ENCODE measurements at regions not wholly inside any gene's neighbourhood (a gene's known extent, or its start where the extent isn't known, plus 50 kb on each side); places are given as distances from the start of the nearest gene placed in this dataset.

DNA sequence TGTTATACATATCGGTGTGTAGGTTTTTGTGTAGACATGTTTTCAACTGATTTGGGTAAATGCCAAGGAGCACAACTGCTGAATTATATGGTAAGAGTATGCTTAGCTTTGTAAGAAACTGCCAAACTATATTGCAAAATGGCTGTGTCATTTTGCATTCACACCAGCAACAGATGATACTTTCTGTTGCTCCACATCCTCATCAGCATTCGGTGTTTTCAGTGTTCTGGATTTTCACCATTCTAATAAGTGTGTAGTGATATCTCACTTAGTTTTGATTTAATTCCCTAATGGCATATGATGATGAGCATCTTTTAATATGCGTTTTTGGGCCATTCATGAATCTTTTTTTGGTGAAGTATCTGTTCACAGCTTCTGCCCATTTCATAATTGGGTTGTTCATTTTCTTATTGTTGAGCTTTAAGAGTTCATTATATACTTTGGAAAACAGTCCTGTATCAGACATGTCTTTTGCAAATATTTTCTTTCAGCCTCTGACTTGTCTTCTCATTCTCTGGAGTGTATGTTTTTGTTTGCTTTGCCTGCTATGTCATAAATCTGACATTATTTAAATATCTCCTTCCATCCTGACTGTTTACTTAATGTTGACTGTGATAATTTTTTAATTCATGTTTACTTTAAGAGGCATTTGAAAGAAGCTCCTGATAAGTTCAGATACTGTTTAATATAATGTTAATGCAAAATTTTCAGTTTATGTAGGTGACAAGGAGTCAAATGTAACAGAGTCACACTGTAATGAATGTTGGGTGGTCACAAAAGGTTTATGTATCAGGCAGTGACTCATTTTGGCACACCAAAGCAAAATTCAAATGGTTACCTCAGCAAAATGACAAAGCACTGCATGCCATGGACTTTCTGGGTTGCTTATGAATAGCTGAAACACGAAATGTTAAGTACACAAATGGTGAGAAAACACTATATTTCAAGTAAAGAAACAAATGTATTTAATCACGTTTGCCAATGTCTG lies 181.1 kb upstream of the DAB2 start:
- DNase-seq (ENCODE audit: low read depth) = no peak

DNA sequence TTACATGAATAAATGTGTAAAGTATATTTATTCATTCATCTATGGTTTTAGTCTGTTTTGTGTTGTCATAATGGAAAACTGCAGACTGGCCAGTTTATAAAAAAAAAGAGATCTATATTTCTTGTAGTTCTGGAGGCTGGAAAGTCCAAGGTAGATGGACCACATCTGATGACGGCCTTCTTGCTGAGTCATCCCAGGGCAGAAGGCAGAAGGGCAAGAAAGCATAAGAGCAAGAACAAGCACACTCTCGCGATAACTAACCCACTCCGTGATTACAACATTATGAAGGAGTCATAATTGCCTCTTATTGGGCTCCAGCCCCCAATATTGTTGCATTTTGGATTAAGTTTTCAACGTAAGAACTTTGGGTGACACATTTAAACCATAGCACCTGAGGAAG lies 180.4 kb upstream of the DAB2 start:
- no peak for DNase-seq (ENCODE audit: low read depth)

DNA sequence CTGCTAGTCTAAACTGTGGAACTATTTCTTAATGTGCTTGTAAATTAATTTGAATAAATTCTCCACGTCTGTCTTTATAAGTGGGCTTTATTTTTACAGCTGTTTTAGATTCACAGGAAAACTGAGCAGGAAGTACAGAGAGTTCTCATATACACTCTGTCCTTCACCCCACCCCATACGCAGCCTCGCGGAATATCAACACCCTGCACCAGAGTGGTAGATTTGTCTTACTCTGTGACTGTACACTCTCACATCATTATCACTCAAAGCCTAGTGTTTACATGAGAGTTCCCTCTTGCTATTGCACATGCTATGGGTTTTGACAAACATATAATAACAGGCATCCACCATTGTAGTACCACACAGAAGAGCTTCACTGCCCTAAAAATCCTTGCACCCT lies 179.7 kb upstream of the DAB2 start:
- DNase-seq (ENCODE audit: low read depth) = no peak

DNA sequence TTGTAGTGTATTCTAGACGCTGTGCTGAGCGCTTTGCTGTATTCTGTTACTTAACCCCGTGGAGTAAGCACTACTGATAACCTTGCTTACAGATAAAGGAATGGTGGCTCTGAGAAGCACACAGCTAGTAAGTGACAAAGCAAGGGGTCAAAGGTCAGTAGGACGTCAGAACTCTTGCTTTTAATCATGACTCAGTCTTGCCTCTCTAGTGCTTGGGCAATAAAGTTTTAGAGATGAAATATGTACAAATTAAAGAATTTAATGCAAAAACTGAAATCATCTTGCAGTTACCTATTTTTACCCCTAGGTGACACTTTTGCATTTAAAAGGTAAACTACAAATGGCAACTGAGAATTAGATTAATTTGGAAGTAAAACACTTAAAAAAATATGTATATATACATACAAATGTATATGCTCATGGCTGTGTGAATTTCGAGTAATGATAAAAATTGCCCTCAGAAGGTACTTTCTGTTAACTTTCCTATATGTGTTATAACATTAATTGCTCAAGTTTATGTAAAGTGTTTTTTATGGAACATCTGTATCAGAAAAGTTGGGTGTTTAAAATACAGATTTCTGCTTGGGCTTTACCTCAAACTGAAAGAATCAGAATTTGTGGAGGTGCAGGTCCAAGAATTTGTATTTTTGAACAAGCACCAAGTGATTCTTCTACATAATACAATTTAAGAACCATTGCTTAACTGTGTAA lies 175.1 kb upstream of the DAB2 start:
- no peak for DNase-seq (ENCODE audit: low read depth)

DNA sequence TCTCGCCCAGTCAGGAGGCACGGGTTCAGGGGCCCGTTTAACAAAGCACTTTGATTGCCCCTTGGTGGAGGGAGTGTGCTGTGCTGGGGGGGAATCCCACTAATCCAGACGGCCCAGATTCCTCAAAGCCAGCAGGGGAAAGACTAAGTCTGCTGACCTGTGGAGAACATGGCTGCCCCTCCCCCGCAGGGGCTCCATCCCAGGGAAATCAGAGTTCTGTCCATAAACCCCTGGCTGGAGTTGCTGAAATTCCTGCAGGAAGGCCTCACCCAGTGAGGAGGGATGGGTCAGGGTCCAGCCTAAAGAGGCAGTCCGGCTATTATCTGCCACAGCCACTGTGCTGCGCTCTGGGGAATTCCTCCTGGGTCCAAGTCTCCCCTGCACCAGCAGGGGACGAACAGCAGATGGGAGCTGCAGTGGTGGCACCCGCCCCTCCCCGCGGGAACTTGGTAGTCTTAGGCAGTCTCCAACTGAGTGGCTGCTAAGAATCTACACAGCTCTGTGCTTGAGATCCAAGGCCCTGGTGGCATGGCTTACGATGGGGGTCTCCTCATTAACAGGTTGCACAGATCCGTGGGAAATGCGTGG lies 174.0 kb upstream of the DAB2 start:
- DNase-seq (ENCODE audit: low read depth) = no peak

DNA sequence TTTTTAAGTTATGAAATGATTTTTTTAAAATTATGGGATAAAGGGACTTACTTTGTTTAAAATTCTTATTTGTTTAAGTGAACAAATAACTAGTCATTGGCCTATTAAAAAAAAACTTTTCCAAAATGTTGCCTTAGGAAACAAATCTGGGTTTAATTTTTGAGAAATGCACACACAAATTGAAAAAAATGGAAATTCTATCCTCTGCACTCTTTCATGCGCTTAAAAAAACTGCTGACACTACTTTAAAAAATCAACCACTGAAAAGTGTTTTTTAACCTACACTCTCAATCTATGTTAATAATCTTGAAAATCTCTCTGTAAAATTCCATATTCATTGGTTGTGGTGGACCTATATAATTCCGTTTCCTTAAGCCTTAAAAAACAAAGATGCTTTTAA lies 163.4 kb upstream of the DAB2 start:
- no peak for DNase-seq (ENCODE audit: low read depth)

DNA sequence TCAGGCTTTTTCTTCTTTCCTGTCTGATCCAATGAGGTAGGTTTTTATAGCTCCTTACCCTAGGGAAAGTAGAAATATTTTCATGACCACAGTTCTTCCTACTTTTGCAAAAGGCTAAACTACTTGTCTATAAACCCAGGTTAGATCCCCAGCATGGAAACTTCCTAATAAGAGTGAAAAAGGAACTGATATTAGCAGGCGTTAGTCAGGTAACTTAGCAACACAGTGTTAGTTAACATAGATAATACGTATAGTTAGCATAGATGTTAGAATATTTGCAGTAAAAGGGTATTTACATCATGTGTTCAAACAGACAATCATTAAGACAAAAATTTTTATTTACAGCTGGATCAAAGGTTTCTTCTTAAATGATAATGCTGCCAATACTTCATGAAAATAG lies 162.9 kb upstream of the DAB2 start:
- DNase-seq (ENCODE audit: low read depth) = no peak

DNA sequence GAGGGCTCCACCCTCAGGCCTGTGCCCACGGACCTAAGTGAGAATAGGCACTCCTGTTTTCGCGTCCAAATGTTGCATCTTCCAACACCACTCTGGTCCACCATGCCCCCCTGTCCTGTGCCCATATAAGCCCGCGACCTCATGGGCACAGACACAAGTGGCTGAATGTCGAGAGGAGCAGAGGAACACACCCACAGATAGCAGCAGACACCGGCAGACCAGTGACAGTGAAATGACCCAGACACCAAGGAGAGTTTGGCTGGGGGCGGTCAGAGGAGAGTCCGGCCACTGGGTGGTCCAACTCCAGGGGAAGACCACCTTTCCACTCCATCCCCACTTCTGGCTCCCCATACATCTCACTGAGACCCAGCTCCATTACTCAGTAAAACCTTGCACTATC lies 161.4 kb upstream of the DAB2 start:
- DNase-seq (ENCODE audit: low read depth) = no peak

DNA sequence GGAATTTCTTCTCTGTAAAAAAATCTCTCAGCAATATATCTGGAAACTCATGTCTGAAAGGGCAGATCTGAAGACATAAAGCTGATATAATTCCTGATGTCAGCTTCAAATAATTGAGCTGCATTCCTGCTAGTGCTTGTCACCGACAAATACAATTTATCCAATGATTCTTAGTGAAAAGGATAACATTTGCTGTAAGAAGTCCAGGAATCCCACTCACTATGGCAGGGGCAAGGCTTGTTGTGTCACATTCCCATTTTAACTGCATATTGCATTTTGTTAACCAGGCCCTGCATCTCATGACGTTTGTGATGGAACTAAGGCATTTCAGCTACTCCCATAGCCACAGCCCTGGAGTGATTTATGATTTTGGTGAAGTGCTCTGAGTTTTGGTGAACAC lies 160.1 kb upstream of the DAB2 start:
- no peak for DNase-seq (ENCODE audit: low read depth)

DNA sequence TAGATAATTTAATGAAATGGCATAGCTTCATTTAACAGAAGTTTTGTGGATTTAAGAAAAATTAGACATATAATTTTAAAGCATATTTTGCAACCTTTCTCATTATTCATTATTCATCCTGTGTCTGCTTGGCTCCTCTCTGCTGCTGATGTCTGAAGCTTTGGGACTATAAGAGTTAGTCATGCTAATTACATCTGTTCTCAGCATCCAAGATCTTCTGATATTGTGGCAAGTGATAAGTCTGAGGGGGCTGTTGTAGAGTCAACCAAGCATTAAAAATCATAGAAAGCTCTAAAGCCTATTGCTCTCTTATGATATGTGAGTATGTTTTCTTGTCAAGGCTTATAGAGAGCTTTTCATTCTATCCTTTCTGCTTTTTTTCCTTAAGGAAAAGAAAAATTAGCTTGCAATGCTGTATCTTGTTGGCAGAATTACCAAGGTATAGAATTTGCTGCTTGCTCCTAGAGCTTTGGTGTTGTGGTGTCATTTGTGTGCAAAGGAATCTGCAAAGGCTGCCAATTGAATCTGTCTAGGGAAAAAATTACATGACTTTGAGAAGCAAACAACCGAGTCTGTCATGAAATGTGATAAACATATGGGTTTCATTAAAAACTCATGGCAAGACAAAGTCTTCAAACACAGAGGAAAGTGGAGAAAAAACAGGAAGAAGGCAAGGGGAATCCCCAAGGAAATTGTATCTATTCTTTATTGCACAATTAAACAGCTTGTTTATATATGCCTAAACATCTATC lies 156.1 kb upstream of the DAB2 start:
- DNase-seq (ENCODE audit: low read depth) = no peak

DNA sequence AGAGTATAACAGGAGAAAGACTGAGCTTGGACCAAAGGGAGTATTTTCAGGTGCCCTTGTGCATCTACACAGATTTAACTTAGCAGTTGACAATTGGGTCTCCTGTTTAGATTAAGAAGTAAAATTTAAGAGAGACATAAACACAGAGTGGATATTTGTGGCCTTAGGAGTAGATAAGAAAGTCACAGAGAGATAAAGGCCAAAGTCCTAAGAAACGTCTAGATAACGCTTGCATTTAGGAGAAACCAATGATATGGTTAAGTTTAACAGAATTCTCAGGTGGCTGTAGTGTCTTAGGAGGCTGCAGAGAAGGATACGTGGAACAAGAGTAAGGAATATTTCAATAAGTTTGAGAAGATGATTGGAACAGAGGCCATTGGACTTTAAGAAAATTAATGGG lies 155.0 kb upstream of the DAB2 start:
- DNase-seq (ENCODE audit: low read depth) = no peak

DNA sequence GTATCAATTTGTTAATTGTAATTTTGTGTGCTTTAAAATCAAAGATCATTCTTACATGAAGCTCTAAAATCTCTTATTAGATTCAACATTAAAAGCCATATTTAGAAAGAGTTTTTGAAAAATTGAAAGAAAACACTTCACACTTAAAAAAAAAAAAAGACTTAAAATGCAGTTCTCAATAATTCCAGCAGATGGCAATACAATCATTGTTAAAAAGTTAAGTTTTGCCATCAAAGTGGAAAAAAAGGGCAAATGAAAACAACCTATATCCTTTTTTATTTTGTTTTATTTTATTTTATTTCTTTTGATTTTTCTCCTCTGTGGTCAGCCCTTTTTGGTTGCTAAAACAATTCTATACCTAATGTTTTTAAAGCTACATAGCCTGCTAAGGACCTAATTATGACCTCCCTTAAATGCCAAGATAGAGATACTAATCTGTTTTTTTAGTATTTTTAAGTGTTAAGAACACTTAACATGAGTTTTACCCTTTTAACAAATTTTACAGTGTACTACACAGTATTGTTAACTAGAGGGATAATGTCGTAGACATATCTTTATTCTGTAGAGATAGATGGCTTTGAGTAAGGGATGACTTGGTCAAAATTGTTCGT lies 154.2 kb upstream of the DAB2 start:
- DNase-seq (ENCODE audit: low read depth) = no peak

DNA sequence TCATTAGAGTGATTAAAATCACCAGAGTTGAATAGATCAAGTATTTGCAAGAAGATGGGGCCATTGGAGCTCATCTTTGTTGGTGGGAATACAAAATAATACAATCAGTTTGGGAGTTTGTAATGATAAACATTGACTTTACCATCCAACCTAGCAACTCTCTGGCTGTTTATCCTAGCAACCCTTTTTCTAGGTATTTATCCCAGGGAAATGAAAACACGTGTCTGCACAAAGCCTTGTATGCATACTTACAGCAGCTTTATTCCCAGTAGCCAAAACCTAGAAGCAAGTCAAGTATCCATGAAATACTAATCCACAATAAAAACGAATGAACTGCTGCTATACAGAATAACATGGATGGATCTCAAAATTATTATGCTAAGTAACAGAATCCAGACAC lies 152.7 kb upstream of the DAB2 start:
- no peak for DNase-seq (ENCODE audit: low read depth)

DNA sequence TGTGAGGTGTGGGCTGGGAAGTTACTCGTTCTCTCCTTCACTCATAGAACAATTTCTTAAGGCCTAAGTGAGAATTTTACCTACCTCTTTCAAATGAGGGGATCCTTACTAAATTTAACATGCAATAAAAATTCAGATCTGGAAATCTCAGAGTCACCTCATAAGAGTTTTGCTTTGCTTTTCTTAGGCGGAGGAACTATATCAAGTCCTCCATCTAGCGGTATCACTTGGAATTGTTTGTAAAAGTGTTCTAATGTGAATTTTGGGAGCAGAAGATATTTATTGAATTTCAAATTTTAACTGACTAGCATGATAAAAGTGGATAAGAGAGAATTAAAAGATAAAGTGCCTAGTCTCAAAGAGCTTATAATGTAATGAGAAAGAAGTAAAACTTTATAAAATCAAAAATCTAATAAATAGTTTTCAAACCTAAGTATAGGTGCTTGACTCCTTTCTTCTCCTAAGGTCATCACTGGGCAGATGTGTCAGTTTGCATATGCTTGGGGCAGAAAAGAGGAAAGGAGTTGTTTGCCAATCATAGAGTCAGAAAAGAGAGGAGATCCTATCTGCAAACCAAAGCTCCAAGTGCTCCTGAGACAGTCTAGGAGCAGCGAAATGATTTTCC lies 145.7 kb upstream of the DAB2 start:
- no peak for DNase-seq (ENCODE audit: low read depth)

DNA sequence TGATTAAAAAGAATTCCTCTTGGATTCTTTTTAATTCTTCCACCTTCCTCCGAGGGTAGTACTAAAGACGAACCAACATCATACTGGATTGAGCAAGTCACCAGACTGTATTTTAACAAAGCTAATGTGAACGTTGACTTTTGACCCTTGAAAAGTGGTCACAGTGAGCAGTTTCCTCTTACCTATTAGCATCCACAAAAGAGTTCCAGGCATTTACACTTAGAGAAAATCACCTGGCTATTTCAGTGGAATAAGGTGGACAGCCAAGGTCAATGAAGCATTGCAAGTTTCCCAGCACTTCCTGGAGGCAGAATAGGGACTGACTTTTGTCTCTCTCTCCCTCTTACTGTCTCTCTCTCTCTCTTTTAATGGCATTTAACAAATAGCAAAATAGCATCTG lies 145.1 kb upstream of the DAB2 start:
- DNase-seq (ENCODE audit: low read depth) = no peak

DNA sequence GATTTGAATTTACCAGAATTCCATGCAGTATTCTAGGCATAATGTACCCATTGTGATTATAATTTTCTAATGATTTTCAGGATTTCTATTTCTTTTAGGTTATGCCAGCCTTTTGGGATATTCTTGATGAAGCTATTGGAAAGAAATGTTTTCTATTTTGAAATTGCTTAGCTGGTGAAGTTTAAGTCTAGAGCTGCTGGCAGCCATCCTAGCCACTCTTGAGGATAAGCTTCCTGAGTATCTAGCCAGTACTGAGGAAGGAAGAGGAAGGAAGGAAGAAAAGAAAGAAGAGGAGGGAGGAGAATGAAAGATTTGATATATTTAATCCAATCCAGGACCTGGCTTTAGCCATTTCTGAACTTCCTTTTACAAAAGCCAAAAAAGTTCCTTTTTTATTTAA lies 142.1 kb upstream of the DAB2 start:
- no peak for DNase-seq (ENCODE audit: low read depth)

DNA sequence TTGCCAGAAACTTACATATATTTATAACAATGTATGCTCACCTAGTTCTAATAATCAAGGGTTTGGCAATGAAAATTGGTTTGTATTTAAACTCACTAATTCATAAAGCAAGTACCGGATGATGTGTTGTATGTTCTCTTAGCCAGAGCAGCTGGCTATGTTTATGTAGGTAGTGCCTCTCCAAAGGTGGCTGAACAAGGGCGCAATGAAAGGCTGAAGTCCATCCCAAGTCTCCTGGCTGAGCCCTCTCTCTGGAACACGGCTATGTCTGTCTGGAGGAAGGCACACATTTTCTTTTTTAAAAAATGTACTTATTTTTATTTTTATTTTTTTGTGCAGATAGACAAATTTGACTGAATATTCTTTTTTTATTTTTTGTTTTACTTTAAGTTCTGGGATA lies 141.2 kb upstream of the DAB2 start:
- DNase-seq (ENCODE audit: low read depth) = no peak

DNA sequence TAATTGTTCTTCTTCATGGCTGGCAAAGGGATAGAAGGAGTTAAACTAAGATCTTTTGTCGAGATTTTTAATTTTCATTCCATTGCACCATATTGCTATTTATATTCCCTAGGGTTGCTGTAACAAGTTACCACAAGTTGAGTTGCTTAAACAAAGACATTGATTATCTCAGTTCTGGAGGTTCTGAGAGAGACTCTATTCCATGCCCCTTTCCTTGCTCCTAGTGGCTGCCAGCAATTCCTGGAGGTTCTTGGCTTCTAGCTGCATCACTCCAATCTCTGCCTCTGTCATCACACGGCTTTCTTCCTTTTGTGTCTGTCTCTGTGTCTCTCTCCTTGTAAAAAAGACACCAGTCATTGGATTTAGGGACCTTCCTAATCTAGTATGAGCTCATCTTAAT lies 136.6 kb upstream of the DAB2 start:
- no peak for DNase-seq (ENCODE audit: low read depth)

DNA sequence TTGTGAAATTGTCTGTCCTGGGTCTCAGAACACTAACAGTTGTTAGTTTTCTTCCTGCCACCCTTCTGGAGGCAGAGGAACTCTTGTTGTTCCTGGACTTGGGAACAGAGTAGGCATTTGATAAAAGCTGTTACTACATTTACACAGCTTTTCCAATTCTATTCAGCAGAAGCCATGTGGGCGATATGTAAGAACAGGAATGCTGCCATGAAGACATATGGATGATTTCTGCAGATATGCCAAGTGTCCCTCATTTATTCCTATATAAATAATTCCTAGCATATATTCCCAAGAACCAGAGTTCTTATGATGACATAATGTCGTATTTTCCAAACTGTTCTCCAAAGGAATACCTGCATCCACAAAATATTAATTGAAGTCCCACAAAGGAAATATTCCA lies 135.9 kb upstream of the DAB2 start:
- DNase-seq (ENCODE audit: low read depth) = no peak

DNA sequence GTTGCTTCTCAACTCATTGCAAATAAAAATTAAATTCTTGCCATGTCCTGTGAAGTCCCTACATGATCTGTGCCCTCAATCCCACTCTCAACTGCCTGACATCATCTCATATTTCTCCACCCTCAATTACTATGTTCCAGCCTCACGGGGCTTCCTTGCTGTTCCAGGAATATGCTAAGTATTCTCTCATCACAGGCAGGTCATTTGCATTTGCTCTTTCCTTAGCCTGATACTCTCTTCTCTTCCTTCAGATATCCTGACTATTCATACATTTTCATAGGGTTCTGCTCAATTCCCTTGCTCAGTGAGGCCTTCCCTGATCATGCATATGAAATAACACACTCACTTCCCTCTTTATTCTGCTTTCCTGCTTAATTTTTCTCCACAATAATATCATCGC lies 135.1 kb upstream of the DAB2 start:
- no peak for DNase-seq (ENCODE audit: low read depth)

DNA sequence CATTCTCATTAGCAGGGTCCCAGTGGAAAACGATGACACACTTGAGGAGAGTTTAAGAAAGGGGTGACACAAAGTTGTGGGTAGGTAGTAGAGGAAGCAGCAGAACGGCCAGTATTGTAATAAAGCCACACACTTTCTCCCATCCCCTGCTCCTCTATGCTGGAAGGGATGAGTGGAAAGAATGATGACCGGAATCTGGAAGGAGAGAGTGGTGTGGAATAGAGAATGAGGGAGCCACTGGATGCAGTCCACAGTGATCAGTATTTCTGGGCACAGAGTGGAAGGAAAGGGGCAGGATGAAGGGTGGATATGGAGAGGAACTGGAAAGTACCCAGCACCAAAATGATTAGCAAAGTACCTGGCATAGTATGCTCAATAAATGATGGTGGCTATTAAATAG lies 133.8 kb upstream of the DAB2 start:
- no peak for DNase-seq (ENCODE audit: low read depth)

DNA sequence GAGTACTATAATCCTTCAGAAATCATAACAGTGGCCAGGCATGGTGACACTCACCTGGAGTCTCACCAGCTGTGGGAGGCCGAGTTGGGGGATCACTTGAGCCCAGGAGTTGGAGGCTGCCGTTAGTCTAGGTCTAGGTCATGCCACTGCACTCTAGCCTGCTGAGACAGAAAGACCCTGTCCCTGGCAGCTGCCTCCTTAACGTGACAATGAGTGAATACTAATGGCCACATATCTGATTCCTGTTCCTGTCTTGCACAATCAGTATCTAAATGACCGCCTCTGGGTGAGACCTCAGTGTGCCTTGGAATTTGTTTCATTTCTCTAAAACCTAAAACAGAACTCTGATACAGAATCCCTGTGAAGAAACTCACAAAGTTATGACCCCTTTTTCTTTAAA lies 131.0 kb upstream of the DAB2 start:
- no peak for DNase-seq (ENCODE audit: low read depth)

All from activated T-cell treated with anti-CD3 and anti-CD28 coated beads for 24 hours (primary cell).